ENCODE measurements at regions not wholly inside any gene's neighbourhood (a gene's known extent, or its start where the extent isn't known, plus 50 kb on each side); places are given as distances from the start of the nearest gene placed in this dataset.

DNA sequence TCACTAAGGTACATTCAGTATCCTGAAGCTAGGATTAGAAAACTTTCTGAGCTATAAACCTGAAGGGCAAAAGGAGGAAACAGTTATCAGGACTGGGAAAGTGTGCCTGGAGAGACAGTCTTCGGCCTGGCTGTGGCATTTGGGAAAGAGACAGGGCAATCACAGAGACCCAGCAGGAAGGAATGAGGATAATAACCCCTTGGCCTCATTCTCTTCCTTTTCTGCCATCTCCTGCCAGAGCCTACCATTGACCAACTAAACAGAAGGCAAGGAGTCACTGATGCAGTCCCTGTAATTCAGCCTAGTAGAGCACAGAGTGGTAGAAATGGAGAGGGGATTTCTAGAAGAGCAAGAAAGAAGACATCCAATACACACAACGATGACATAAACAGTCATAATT, 359.4 kb downstream of the HDGFL1 start:
- Histone ChIP-seq H3K4me3 (no peak overlapping the region), H3K27me3 (no peaks in the 10 kb centered on the region), H3K27ac (no peak overlapping the region), H3K9me3 (no peaks in the 10 kb centered on the region), H3K36me3 (replicated peaks in 1 of 2; ENCODE audit: insufficient read depth in 1 of 2, low read depth in 2 of 2) (no peaks in the 10 kb centered on the region), H3K4me1 (no peaks in the 10 kb centered on the region)
- WGBS, 2 donors, result 58 to 61% methylated on average over 2 of the region's 2 CpGs
- no peak for DNase-seq
- TF ChIP-seq POLR2A (IDR thresholded peaks at IDR 0.05), result no peak
- TF ChIP-seq, protein P1, sequence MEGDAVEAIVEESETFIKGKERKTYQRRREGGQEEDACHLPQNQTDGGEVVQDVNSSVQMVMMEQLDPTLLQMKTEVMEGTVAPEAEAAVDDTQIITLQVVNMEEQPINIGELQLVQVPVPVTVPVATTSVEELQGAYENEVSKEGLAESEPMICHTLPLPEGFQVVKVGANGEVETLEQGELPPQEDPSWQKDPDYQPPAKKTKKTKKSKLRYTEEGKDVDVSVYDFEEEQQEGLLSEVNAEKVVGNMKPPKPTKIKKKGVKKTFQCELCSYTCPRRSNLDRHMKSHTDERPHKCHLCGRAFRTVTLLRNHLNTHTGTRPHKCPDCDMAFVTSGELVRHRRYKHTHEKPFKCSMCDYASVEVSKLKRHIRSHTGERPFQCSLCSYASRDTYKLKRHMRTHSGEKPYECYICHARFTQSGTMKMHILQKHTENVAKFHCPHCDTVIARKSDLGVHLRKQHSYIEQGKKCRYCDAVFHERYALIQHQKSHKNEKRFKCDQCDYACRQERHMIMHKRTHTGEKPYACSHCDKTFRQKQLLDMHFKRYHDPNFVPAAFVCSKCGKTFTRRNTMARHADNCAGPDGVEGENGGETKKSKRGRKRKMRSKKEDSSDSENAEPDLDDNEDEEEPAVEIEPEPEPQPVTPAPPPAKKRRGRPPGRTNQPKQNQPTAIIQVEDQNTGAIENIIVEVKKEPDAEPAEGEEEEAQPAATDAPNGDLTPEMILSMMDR (IDR thresholded peaks at IDR 0.05), result no peak
- no peak for ATAC-seq
- intact Hi-C loops (cut with DNase I), result no loop called here

DNA sequence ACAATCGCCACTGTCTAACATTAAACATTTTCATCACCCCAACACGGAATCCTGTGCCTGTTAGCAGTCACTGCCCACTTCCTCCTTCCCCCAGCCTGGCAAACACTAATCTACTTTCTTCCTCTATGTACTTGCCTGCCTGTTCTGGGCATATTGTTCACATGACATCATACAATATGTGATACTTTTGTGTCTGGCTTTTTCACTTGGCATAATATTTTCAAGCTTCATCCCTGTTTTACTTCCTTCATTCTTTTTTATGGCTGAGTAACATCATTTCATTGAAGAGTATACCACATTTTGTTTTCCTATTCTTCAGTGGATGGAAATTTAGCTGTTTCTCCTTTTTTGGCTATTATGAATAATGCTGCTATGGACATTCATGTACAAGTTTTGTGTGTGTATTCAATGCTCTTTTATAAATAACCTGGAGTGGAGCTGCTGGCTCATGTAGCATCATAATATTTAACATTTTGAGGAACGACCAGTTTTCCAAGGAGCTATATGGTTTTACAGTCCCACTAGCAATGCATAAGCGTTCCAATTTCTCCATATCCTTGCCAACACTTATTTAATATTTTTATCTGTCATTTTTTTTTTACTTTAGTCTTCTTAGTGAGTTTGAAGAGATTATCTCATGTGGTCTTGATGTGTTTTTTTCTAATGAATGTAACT, 360.1 kb downstream of the HDGFL1 start:
- H3K4me1 ChIP-seq, result no peaks in the 10 kb centered on the region
- H3K4me3 ChIP-seq, result no peak overlapping the region
- peak; percentile 35 for ATAC-seq
- TF ChIP-seq POLR2A (IDR thresholded peaks at IDR 0.05), result no peak
- TF ChIP-seq, protein P1 (IDR thresholded peaks at IDR 0.05), result no peak
- intact Hi-C loops (cut with DNase I), result no loop called here
- WGBS, 2 donors, result 51 to 56% methylated on average over 4 of the region's 4 CpGs
- no peaks in the 10 kb centered on the region for H3K9me3 ChIP-seq
- DNase-seq, result no peak
- no peaks in the 10 kb centered on the region for H3K27me3 ChIP-seq
- no peaks in the 10 kb centered on the region for H3K36me3 ChIP-seq (replicated peaks in 1 of 2; ENCODE audit: insufficient read depth in 1 of 2, low read depth in 2 of 2)
- peak overlapping the region in 1 of 4 donors; percentile 3 for H3K27ac ChIP-seq

DNA sequence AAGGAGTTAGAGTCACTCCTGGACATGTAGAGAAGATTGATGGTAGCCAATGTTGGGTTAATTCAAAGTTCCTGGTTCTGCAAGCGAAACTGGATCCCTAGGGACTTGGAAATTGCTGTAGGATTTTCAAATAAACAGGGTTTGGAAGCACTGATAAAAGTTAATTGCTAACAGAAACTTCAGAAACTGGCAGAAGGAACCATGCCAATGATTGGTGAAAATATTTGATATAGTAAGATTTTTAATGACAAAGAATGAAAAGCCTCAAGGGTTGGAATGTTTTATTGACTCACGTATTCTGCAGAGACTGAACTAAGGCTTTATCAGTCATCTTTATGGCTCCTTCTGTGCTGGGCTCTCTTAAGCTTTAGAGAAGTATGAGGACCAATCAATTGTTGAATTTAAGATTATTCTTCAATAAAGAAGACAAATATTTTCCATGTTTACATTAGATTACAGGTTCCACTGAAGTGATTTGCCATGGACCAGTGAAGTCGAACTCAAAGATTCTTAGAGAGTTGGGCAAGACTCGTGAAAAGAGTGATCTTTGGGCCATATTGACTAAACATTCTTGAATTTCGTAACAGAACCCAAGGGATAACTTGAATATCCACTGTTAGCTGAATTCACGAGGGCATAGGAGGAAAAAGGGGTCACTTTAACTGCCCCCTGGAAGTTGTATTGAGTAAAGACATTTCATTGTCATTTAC, 371.4 kb downstream of the HDGFL1 start:
- TF ChIP-seq, protein P1 (IDR thresholded peaks at IDR 0.05), result no peak
- TF ChIP-seq POLR2A (IDR thresholded peaks at IDR 0.05), result no peak
- Histone ChIP-seq H3K36me3 (replicated peaks in 1 of 2; ENCODE audit: insufficient read depth in 1 of 2, low read depth in 2 of 2) (no peaks in the 10 kb centered on the region), H3K4me3 (no peak overlapping the region), H3K27ac (peak overlapping the region in 2 of 4 donors; percentile 28 to 35), H3K9me3 (no peaks in the 10 kb centered on the region), H3K4me1 (no peaks in the 10 kb centered on the region), H3K27me3 (no peaks in the 10 kb centered on the region)
- intact Hi-C loops (cut with DNase I), result no loop called here
- 29% methylated on average over 6 of the region's 6 CpGs for WGBS, 2 donors
- ATAC-seq, result peak; percentile 47
- DNase-seq, result no peak

DNA sequence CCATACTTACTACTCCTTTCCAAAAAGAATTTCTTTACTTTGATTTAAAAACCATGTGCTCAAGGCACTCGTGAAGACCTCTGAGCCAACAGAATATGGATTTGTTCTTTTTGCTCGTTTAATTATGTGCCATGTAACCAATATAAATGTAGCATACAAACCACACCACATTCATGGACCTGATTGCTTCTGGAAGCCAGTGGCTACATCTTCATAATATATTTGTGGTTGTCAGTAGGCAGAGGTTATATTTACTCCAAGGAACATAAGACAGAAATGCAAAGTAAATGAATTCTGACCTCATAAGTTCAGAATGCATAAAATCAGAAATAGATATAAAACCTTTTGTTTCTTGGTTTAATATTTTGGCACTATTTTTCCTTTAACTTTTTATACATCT, 373.0 kb downstream of the HDGFL1 start:
- H3K4me3 ChIP-seq, result no peak overlapping the region
- no peak for TF ChIP-seq POLR2A (IDR thresholded peaks at IDR 0.05)
- TF ChIP-seq, protein P1 (IDR thresholded peaks at IDR 0.05), result no peak

More for the DNA sequence above, 373.0 kb downstream of the HDGFL1 start:
- no peaks in the 10 kb centered on the region for H3K27me3 ChIP-seq
- DNase-seq (no peak), ATAC-seq (no peak)
- no peaks in the 10 kb centered on the region for H3K36me3 ChIP-seq (replicated peaks in 1 of 2; ENCODE audit: insufficient read depth in 1 of 2, low read depth in 2 of 2)
- H3K9me3 ChIP-seq, result no peaks in the 10 kb centered on the region
- WGBS, 2 donors, result 38 to 52% methylated on average over 2 of the region's 2 CpGs
- H3K4me1 ChIP-seq, result no peaks in the 10 kb centered on the region
- intact Hi-C loops (cut with DNase I), result no loop called here
- no peak overlapping the region for H3K27ac ChIP-seq
